GM12878 (cell line): ENCODE measurements at regions not wholly inside any gene's neighbourhood (a gene's known extent, or its start where the extent isn't known, plus 50 kb on each side); places are given as distances from the start of the nearest gene placed in this dataset.

Experiments
- BACH1 ChIP-seq: fragments of 450-650 bp; IDR thresholded peaks from 2 replicates; pipeline ENCODE4 v1.6.1; 2017; ENCODE audit warnings: mild to moderate bottlenecking, borderline replicate concordance
- CBFB ChIP-seq: IDR thresholded peaks from 2 replicates; pipeline ENCODE4 v1.6.1; 2016; ENCODE audit warnings: antibody characterized with exemption, low read depth
- ESRRA ChIP-seq: IDR thresholded peaks from 2 replicates; pipeline ENCODE4 v1.6.1; 2012; ENCODE audit warnings: mild to moderate bottlenecking, low read length, improper control_type of control experiment
- MYC ChIP-seq: IDR thresholded peaks from 2 replicates; pipeline ENCODE4 v1.6.1; 2011; ENCODE audit warnings: mild to moderate bottlenecking, low read length, moderate library complexity, inconsistent platforms; ENCODE audit not compliant: insufficient read depth, insufficient replicate concordance, insufficient read length, severe bottlenecking
- POLR2A ChIP-seq: IDR thresholded peaks from 2 replicates; pipeline ENCODE4 v1.6.1; 2011; ENCODE audit warnings: low read depth, mild to moderate bottlenecking, low read length
- SIN3A ChIP-seq: IDR thresholded peaks from 2 replicates; pipeline ENCODE4 v1.6.1; 2012; ENCODE audit warnings: low read depth, low read length, improper control_type of control experiment

- TF ChIP-seq BACH1: no peak
- TF ChIP-seq ESRRA: no peak
- no peak for TF ChIP-seq MYC
- TF ChIP-seq POLR2A: no peak
- TF ChIP-seq CBFB: no peak
- TF ChIP-seq SIN3A: no peak
Measured at GRCh38 chr1:47680815-47681475, 243.1 kb downstream of the FOXD2 start.
